HCT116 (cell line): ENCODE measurements at regions not wholly inside any gene's neighbourhood (a gene's known extent, or its start where the extent isn't known, plus 50 kb on each side); places are given as distances from the start of the nearest gene placed in this dataset.

Experiments used
- ATAC-seq: fragments of 200-7000 bp; cut with Tn5 transposase; 2 replicates; pipeline ENCODE4 v1.9.1; 2020; ENCODE audit warnings: mild to moderate bottlenecking, moderate library complexity
- BruUV-seq: library from RNA; stranded (reverse); fragments of 400-500 nt; replicated peaks from 2 replicates; lab custom pipeline; 2021; lab: Mats Ljungman, UMichigan
- CTCF ChIA-PET: fragments of 300-600 bp; sonication (Branson Sonifier 250); formaldehyde crosslinking; loops from one replicate; lab custom pipeline; 2021; ENCODE audit warnings: antibody characterized with exemption; lab: Charles Lee
- POLR2A ChIA-PET: fragments of 300-600, 350-600 bp; sonication (Branson Sonifier 250); formaldehyde crosslinking; loops from one replicate; lab custom pipeline; 2021; ENCODE audit warnings: antibody characterized with exemption; lab: Charles Lee
- RAD21 ChIA-PET, 2 experiments: fragments of 300-600 bp; sonication (Branson Sonifier 250); formaldehyde crosslinking; loops; one replicate each; lab custom pipeline; 2023; ENCODE audit warnings: low total read pairs in 2 of 2; ENCODE audit not compliant: uncharacterized antibody in 2 of 2, unreplicated experiment in 2 of 2, low non-redundant PET in 1 of 2; lab: Charles Lee
- DNase-seq: peaks from one replicate; pipeline ENCODE4 v3.0.0-alpha.2; 2010; ENCODE audit warnings: low read depth, low spot score
- H2AFZ ChIP-seq: fragments of 200-600 bp; shearing (Covaris generic), sonication (generic); 2 replicates; pipeline ENCODE4 v1.6.1; 2017; ENCODE audit warnings: low read depth, mixed run types, mixed read lengths, antibody characterized with exemption, low read length; ENCODE audit not compliant: poor library complexity, severe bottlenecking
- H3K27ac ChIP-seq: 2 replicates; pipeline ENCODE4 v1.5.1; 2012; ENCODE audit warnings: low read depth, low read length
- H3K27me3 ChIP-seq: fragments of 200-600 bp; sonication (generic); 2 replicates; pipeline ENCODE4 v1.6.1; 2016; ENCODE audit warnings: mixed run types, low read length, mixed read lengths; ENCODE audit not compliant: insufficient read depth
- H3K36me3 ChIP-seq, 2 experiments: fragments of 200-500 bp in 1 of 2; fragments of 200-600 bp in 1 of 2; sonication (Bioruptor generic) in 1 of 2; sonication (generic) in 1 of 2; 2 replicates each; pipeline versions ENCODE4 v1.5.1 to v1.6.1; 2014 to 2016; ENCODE audit warnings: low read length in 2 of 2, inconsistent platforms in 1 of 2, mixed read lengths in 1 of 2, mixed run types in 1 of 2; ENCODE audit not compliant: insufficient read depth in 2 of 2, control insufficient read depth in 1 of 2
- H3K4me1 ChIP-seq, 2 experiments: fragments of 200-600 bp in 1 of 2; sonication (generic) in 1 of 2; 2 replicates each; pipeline versions ENCODE4 v1.5.1 to v1.6.1; 2012 to 2017; ENCODE audit warnings: low read length in 2 of 2, inconsistent platforms in 1 of 2, mild to moderate bottlenecking in 1 of 2, mixed read lengths in 1 of 2, mixed run types in 1 of 2, moderate library complexity in 1 of 2; ENCODE audit not compliant: insufficient read depth in 2 of 2, control insufficient read depth in 1 of 2
- H3K4me2 ChIP-seq: fragments of 200-600 bp; sonication (generic); 2 replicates; pipeline ENCODE4 v1.6.1; 2017; ENCODE audit warnings: mixed run types, low read length, mixed read lengths
- H3K4me3 ChIP-seq, 2 experiments: fragments of 200-600 bp in 1 of 2; sonication (generic) in 1 of 2; replicated peaks in 1 of 2; 2 replicates each; pipeline ENCODE4 v1.5.1; 2011 to 2016; ENCODE audit warnings: low read length in 2 of 2, control low read depth in 1 of 2, low read depth in 1 of 2, mild to moderate bottlenecking in 1 of 2, mixed read lengths in 1 of 2, mixed run types in 1 of 2
- H3K79me2 ChIP-seq: fragments of 200-600 bp; sonication (generic); 2 replicates; pipeline ENCODE4 v1.6.1; 2017; ENCODE audit warnings: mild to moderate bottlenecking, mixed run types, low read length, moderate library complexity, mixed read lengths; ENCODE audit not compliant: insufficient read depth
- H3K9ac ChIP-seq: fragments of 200-600 bp; sonication (generic); 2 replicates; pipeline ENCODE4 v1.6.1; 2016; ENCODE audit warnings: low read length, mixed read lengths
- H3K9me2 ChIP-seq: fragments of 200-600 bp; sonication (generic), shearing (Covaris generic); 2 replicates; pipeline ENCODE4 v1.6.1; 2017; ENCODE audit warnings: mixed run types, mild to moderate bottlenecking, moderate library complexity; ENCODE audit not compliant: insufficient read depth
- H3K9me3 ChIP-seq, 2 experiments: fragments of 200-500 bp in 1 of 2; fragments of 200-600 bp in 1 of 2; sonication (Bioruptor generic) in 1 of 2; sonication (generic) in 1 of 2; 2 replicates each; pipeline ENCODE4 v1.6.1; 2014 to 2017; ENCODE audit warnings: low read length in 2 of 2, mixed read lengths in 2 of 2, inconsistent platforms in 1 of 2, low read depth in 1 of 2, mild to moderate bottlenecking in 1 of 2, mixed run types in 1 of 2, moderate library complexity in 1 of 2; ENCODE audit not compliant: control insufficient read depth in 1 of 2, insufficient read depth in 1 of 2
- H4K20me1 ChIP-seq: fragments of 200-600 bp; sonication (generic), shearing (Covaris generic); 2 replicates; pipeline ENCODE4 v1.6.1; 2017; ENCODE audit warnings: mixed run types, mild to moderate bottlenecking, moderate library complexity; ENCODE audit not compliant: insufficient read depth
- ATF3 ChIP-seq: IDR thresholded peaks from 2 replicates; pipeline ENCODE4 v1.6.1; 2012
- CBX3 ChIP-seq: IDR thresholded peaks from 2 replicates; pipeline ENCODE4 v1.6.1; 2012; ENCODE audit warnings: low read depth
- CTCF ChIP-seq, 3 experiments: fragments of 200-600 bp in 1 of 3; sonication (generic) in 1 of 3; IDR thresholded peaks in 2 of 3; conservative IDR thresholded peaks in 1 of 3; 2 replicates each; pipeline ENCODE4 v1.5.1; 2012 to 2017; ENCODE audit warnings: low read depth in 2 of 3, low read length in 2 of 3, antibody characterized with exemption in 1 of 3, borderline replicate concordance in 1 of 3, control low read depth in 1 of 3, mild to moderate bottlenecking in 1 of 3, mixed read lengths in 1 of 3, mixed run types in 1 of 3, moderate library complexity in 1 of 3; ENCODE audit not compliant: insufficient read depth in 1 of 3
- EGR1 ChIP-seq: IDR thresholded peaks from 2 replicates; pipeline ENCODE4 v1.6.1; 2012; ENCODE audit warnings: low read depth
- ELF1 ChIP-seq: IDR thresholded peaks from 2 replicates; pipeline ENCODE4 v1.6.1; 2012; ENCODE audit warnings: low read depth, borderline replicate concordance
- EZH2 ChIP-seq: fragments of 200-600 bp; sonication (generic); IDR thresholded peaks from 2 replicates; pipeline ENCODE4 v1.6.1; 2017; ENCODE audit warnings: antibody characterized with exemption, mixed run types
- EZH2phosphoT487 ChIP-seq: fragments of 200-600 bp; IDR thresholded peaks from 2 replicates; pipeline ENCODE4 v1.6.1; 2018; ENCODE audit warnings: antibody characterized with exemption, borderline replicate concordance
- FOSL1 ChIP-seq: IDR thresholded peaks from 2 replicates; pipeline ENCODE4 v1.6.1; 2012; ENCODE audit warnings: low read depth
- JUND ChIP-seq: IDR thresholded peaks from 2 replicates; pipeline ENCODE4 v1.6.1; 2012
- POLR2AphosphoS5 ChIP-seq: IDR thresholded peaks from 2 replicates; pipeline ENCODE4 v1.6.1; 2011; ENCODE audit warnings: mild to moderate bottlenecking, low read depth, low read length, moderate library complexity
- RAD21 ChIP-seq: IDR thresholded peaks from 2 replicates; pipeline ENCODE4 v1.6.1; 2012; ENCODE audit warnings: low read depth, mild to moderate bottlenecking
- REST ChIP-seq: IDR thresholded peaks from 2 replicates; pipeline ENCODE4 v1.6.1; 2012; ENCODE audit warnings: low read depth
- SIN3A ChIP-seq: IDR thresholded peaks from 2 replicates; pipeline ENCODE4 v1.6.1; 2012; ENCODE audit warnings: low read depth
- SP1 ChIP-seq: IDR thresholded peaks from 2 replicates; pipeline ENCODE4 v1.6.1; 2012; ENCODE audit warnings: low read depth
- SRF ChIP-seq: IDR thresholded peaks from 2 replicates; pipeline ENCODE4 v1.6.1; 2012; ENCODE audit warnings: low read depth
- TCF7L2 ChIP-seq: IDR thresholded peaks from 2 replicates; pipeline ENCODE4 v1.7.0; 2011; ENCODE audit warnings: borderline replicate concordance, inconsistent platforms; ENCODE audit not compliant: insufficient read depth, insufficient read length; ENCODE audit errors: extremely low read depth
- YY1 ChIP-seq: IDR thresholded peaks from 2 replicates; pipeline ENCODE4 v1.6.1; 2011; ENCODE audit warnings: low read length, low read depth, moderate library complexity, mild to moderate bottlenecking; ENCODE audit not compliant: insufficient replicate concordance; ENCODE audit errors: extremely low read depth
- ZBTB33 ChIP-seq: IDR thresholded peaks from 2 replicates; pipeline ENCODE4 v1.6.1; 2011; ENCODE audit warnings: mild to moderate bottlenecking, low read length, moderate library complexity; ENCODE audit not compliant: insufficient replicate concordance; ENCODE audit errors: extremely low read depth
- ZFX ChIP-seq: fragments of 450-650 bp; IDR thresholded peaks from 2 replicates; pipeline ENCODE4 v1.6.1; 2017
- ZNF274 ChIP-seq: fragments of 200-500 bp; sonication (Bioruptor generic); IDR thresholded peaks from 2 replicates; pipeline ENCODE4 v1.6.1; 2014; ENCODE audit warnings: mild to moderate bottlenecking, low read depth, low read length, inconsistent platforms
- intact Hi-C: fragments of 100-400 bp; cut with micrococcal nuclease; formaldehyde crosslinking; loops from 2 replicates; pipeline ENCODE4 v1.10.0; 2022

- POLR2A ChIA-PET: no interaction called here
- BruUV-seq: no TSS peak
- intact Hi-C loops: no loop called here
- H3K4me1 ChIP-seq: no peaks in the 10 kb centered on the region
- no peak overlapping the region for H3K9ac ChIP-seq
- H3K79me2 ChIP-seq: no peaks in the 10 kb centered on the region
- no peaks in the 10 kb centered on the region for H3K9me2 ChIP-seq
- TF ChIP-seq ATF3: no peak
- no peak for TF ChIP-seq EZH2phosphoT487
- TF ChIP-seq FOSL1: no peak
- no peak for TF ChIP-seq CBX3
- no peak for TF ChIP-seq CTCF (IDR thresholded peaks at IDR 0.05 in 2 of 3, conservative IDR thresholded peaks at IDR 0.05 in 1 of 3; ENCODE audit: borderline replicate concordance in 1 of 3, insufficient read depth in 1 of 3, low read depth in 2 of 3, low read length in 2 of 3)
- TF ChIP-seq YY1: no peak
- TF ChIP-seq ZNF274: no peak
- TF ChIP-seq SRF: no peak
- no peak for TF ChIP-seq JUND
- TF ChIP-seq ELF1: no peak
- TF ChIP-seq ZBTB33: no peak
- TF ChIP-seq POLR2AphosphoS5: no peak
- no peak for TF ChIP-seq EGR1
- no peak for TF ChIP-seq SP1
- TF ChIP-seq RAD21: no peak
- no peak for TF ChIP-seq EZH2
- TF ChIP-seq ZFX: no peak
- no peak for TF ChIP-seq SIN3A
- TF ChIP-seq TCF7L2: no peak
- no peak for TF ChIP-seq REST
- H3K4me2 ChIP-seq: no peak overlapping the region
- H3K36me3 ChIP-seq: no peaks in the 10 kb centered on the region
- RAD21 ChIA-PET: no interaction called here
- ATAC-seq: no peak
- H3K27ac ChIP-seq: no peak overlapping the region
- H4K20me1 ChIP-seq: no peaks in the 10 kb centered on the region
- DNase-seq: no peak
- CTCF ChIA-PET: no interaction called here
- H3K27me3 ChIP-seq: no peaks in the 10 kb centered on the region
- H3K9me3 ChIP-seq: no peaks in the 10 kb centered on the region
- H2AFZ ChIP-seq: no peak overlapping the region
- no peak overlapping the region for H3K4me3 ChIP-seq
Observed at GRCh38 chr1:186775881-186776560, 52.7 kb upstream of the PLA2G4A start.
